ENCODE measurements at regions not wholly inside any gene's neighbourhood (a gene's known extent, or its start where the extent isn't known, plus 50 kb on each side); places are given as distances from the start of the nearest gene placed in this dataset.

GRCh38 chr5:54621048-54621447 lies 103.5 kb downstream of the SNX18 start:
- Histone ChIP-seq H3K27me3 (ENCODE audit: control insufficient read depth, insufficient read depth, low read length, poor library complexity, severe bottlenecking) (no peaks in the 10 kb centered on the region), H3K27ac (ENCODE audit: insufficient read depth, low read depth, low read length, poor library complexity, severe bottlenecking) (no peak overlapping the region), H3K9me3 (ENCODE audit: control insufficient read depth, low read length) (no peaks in the 10 kb centered on the region), H3K4me3 (ENCODE audit: insufficient read depth, low read depth, low read length) (no peak overlapping the region), H3K36me3 (ENCODE audit: control insufficient read depth, insufficient read depth, low read length) (no peaks in the 10 kb centered on the region), H3K4me1 (ENCODE audit: control insufficient read depth, insufficient read depth, low read length) (no peaks in the 10 kb centered on the region)
- WGBS, 2 experiments = 86 to 91% methylated on average over 1 of the region's 1 CpG

- no peaks in the 10 kb centered on the region for H3K4me1 ChIP-seq (ENCODE audit: control insufficient read depth, insufficient read depth, low read length)
- 96 to 98% methylated on average over 3 of the region's 3 CpGs for WGBS, 2 experiments
- no peak overlapping the region for H3K4me3 ChIP-seq (ENCODE audit: insufficient read depth, low read depth, low read length)
- no peaks in the 10 kb centered on the region for H3K27me3 ChIP-seq (ENCODE audit: control insufficient read depth, insufficient read depth, low read length, poor library complexity, severe bottlenecking)
- no peaks in the 10 kb centered on the region for H3K9me3 ChIP-seq (ENCODE audit: control insufficient read depth, low read length)
- no peaks in the 10 kb centered on the region for H3K36me3 ChIP-seq (ENCODE audit: control insufficient read depth, insufficient read depth, low read length)
- no peak overlapping the region for H3K27ac ChIP-seq (ENCODE audit: insufficient read depth, low read depth, low read length, poor library complexity, severe bottlenecking)
Measured at GRCh38 chr5:54620141-54620933, 102.8 kb downstream of the SNX18 start.

DNA sequence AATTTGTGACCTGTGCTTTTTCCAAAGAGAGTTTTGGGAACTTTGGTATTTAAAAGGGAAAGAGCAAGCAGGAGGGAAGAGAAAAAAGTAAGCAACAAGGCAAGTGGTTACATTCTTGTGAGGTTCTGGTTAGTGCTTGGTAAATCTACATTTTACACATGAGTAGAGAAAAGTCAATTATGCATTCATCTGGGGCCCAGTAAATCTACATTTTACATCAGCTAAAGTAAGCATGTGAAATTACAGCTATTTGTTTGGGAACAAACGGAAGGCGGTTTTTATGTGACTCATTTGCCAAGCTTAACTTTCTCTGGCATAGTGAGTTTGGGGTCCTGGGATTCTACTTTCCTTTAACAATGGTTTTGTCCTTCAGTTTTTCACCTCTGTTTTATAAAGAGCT lies 102.2 kb downstream of the SNX18 start:
- Histone ChIP-seq H3K9me3 (ENCODE audit: control insufficient read depth, low read length) (no peaks in the 10 kb centered on the region), H3K36me3 (ENCODE audit: control insufficient read depth, insufficient read depth, low read length) (no peaks in the 10 kb centered on the region), H3K27ac (ENCODE audit: insufficient read depth, low read depth, low read length, poor library complexity, severe bottlenecking) (no peak overlapping the region), H3K27me3 (ENCODE audit: control insufficient read depth, insufficient read depth, low read length, poor library complexity, severe bottlenecking) (no peaks in the 10 kb centered on the region), H3K4me1 (ENCODE audit: control insufficient read depth, insufficient read depth, low read length) (no peaks in the 10 kb centered on the region), H3K4me3 (ENCODE audit: insufficient read depth, low read depth, low read length) (no peak overlapping the region)
- 66 to 71% methylated on average over 2 of the region's 2 CpGs for WGBS, 2 experiments

GRCh38 chr5:54616518-54617220 lies 99.1 kb downstream of the SNX18 start:
- no peaks in the 10 kb centered on the region for H3K4me1 ChIP-seq (ENCODE audit: control insufficient read depth, insufficient read depth, low read length)
- H3K27ac ChIP-seq (ENCODE audit: insufficient read depth, low read depth, low read length, poor library complexity, severe bottlenecking) = no peak overlapping the region
- no peaks in the 10 kb centered on the region for H3K36me3 ChIP-seq (ENCODE audit: control insufficient read depth, insufficient read depth, low read length)
- no peak overlapping the region for H3K4me3 ChIP-seq (ENCODE audit: insufficient read depth, low read depth, low read length)
- H3K9me3 ChIP-seq (ENCODE audit: control insufficient read depth, low read length) = no peaks in the 10 kb centered on the region
- no peaks in the 10 kb centered on the region for H3K27me3 ChIP-seq (ENCODE audit: control insufficient read depth, insufficient read depth, low read length, poor library complexity, severe bottlenecking)
- WGBS, 2 experiments = 94 to 95% methylated on average over 7 to 8 of the region's 8 CpGs

DNA sequence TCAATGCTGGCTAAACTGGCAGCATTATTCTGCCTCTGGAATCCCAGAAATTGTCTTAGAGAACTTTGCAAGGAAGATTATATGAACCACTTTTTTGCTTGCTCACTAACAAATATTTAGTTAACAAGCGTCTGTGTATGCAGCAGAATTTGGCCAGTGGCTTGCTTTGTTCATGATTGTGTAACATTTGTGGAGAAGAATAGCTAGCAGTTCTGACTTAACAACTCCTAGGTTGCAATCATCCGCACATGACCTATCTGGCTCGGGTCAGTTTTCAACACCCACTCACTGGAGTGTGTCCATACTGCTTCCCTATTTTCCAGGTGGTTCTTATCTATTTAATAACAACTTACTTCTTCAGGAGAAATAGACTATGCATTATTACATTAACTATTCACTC lies 98.5 kb downstream of the SNX18 start:
- WGBS, 2 experiments = 71 to 76% methylated on average over 3 of the region's 3 CpGs
- no peak overlapping the region for H3K4me3 ChIP-seq (ENCODE audit: insufficient read depth, low read depth, low read length)
- no peak overlapping the region for H3K27ac ChIP-seq (ENCODE audit: insufficient read depth, low read depth, low read length, poor library complexity, severe bottlenecking)
- no peaks in the 10 kb centered on the region for H3K27me3 ChIP-seq (ENCODE audit: control insufficient read depth, insufficient read depth, low read length, poor library complexity, severe bottlenecking)
- H3K36me3 ChIP-seq (ENCODE audit: control insufficient read depth, insufficient read depth, low read length) = no peaks in the 10 kb centered on the region
- H3K4me1 ChIP-seq (ENCODE audit: control insufficient read depth, insufficient read depth, low read length) = no peaks in the 10 kb centered on the region
- H3K9me3 ChIP-seq (ENCODE audit: control insufficient read depth, low read length) = no peaks in the 10 kb centered on the region

DNA sequence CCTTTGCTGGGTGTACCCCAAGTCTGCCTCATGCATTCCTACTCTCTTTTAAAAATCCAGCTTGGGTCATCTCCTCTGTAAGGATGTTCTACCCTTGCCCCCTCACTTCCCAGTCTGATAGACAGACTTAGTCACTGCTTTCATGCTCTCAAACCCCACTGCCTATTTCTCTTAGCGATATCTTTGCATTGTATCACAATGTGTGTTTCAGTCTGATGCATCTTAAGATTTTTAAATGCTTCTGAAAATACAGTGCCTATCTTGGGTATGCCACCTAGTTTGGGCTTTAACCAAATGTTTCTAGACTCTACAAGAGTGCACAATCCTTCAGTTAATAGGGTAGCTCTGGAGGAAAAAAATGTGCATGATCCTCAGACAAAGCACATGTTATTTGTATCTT lies 97.8 kb downstream of the SNX18 start:
- Histone ChIP-seq H3K9me3 (ENCODE audit: control insufficient read depth, low read length) (no peaks in the 10 kb centered on the region), H3K4me3 (ENCODE audit: insufficient read depth, low read depth, low read length) (no peak overlapping the region), H3K4me1 (ENCODE audit: control insufficient read depth, insufficient read depth, low read length) (no peaks in the 10 kb centered on the region), H3K27me3 (ENCODE audit: control insufficient read depth, insufficient read depth, low read length, poor library complexity, severe bottlenecking) (no peaks in the 10 kb centered on the region), H3K27ac (ENCODE audit: insufficient read depth, low read depth, low read length, poor library complexity, severe bottlenecking) (no peak overlapping the region), H3K36me3 (ENCODE audit: control insufficient read depth, insufficient read depth, low read length) (no peaks in the 10 kb centered on the region)
- 90 to 100% methylated on average over 1 of the region's 1 CpG for WGBS, 2 experiments

GRCh38 chr5:54612711-54613110 lies 95.2 kb downstream of the SNX18 start:
- Histone ChIP-seq H3K36me3 (ENCODE audit: control insufficient read depth, insufficient read depth, low read length) (no peaks in the 10 kb centered on the region), H3K4me1 (ENCODE audit: control insufficient read depth, insufficient read depth, low read length) (no peaks in the 10 kb centered on the region), H3K27ac (ENCODE audit: insufficient read depth, low read depth, low read length, poor library complexity, severe bottlenecking) (no peak overlapping the region), H3K27me3 (ENCODE audit: control insufficient read depth, insufficient read depth, low read length, poor library complexity, severe bottlenecking) (no peaks in the 10 kb centered on the region), H3K4me3 (ENCODE audit: insufficient read depth, low read depth, low read length) (no peak overlapping the region), H3K9me3 (ENCODE audit: control insufficient read depth, low read length) (no peaks in the 10 kb centered on the region)
- 87% methylated on average over 5 of the region's 5 CpGs for WGBS, 2 experiments

- Histone ChIP-seq H3K36me3 (ENCODE audit: control insufficient read depth, insufficient read depth, low read length) (no peaks in the 10 kb centered on the region), H3K4me1 (ENCODE audit: control insufficient read depth, insufficient read depth, low read length) (no peaks in the 10 kb centered on the region), H3K27me3 (ENCODE audit: control insufficient read depth, insufficient read depth, low read length, poor library complexity, severe bottlenecking) (no peaks in the 10 kb centered on the region), H3K27ac (ENCODE audit: insufficient read depth, low read depth, low read length, poor library complexity, severe bottlenecking) (no peak overlapping the region), H3K9me3 (ENCODE audit: control insufficient read depth, low read length) (no peaks in the 10 kb centered on the region), H3K4me3 (ENCODE audit: insufficient read depth, low read depth, low read length) (no peak overlapping the region)
- WGBS, 2 experiments = 78 to 81% methylated on average over 5 of the region's 5 CpGs
Measured at GRCh38 chr5:54611290-54611951, 93.9 kb downstream of the SNX18 start.

GRCh38 chr5:54610197-54610944 lies 92.8 kb downstream of the SNX18 start:
- whole genome bisulfite sequencing, 2 experiments = 90% methylated on average over 6 of the region's 6 CpGs
- Histone ChIP-seq H3K4me3 (ENCODE audit: insufficient read depth, low read depth, low read length) (no peak overlapping the region), H3K27ac (ENCODE audit: insufficient read depth, low read depth, low read length, poor library complexity, severe bottlenecking) (no peak overlapping the region), H3K9me3 (ENCODE audit: control insufficient read depth, low read length) (no peaks in the 10 kb centered on the region), H3K27me3 (ENCODE audit: control insufficient read depth, insufficient read depth, low read length, poor library complexity, severe bottlenecking) (no peaks in the 10 kb centered on the region), H3K36me3 (ENCODE audit: control insufficient read depth, insufficient read depth, low read length) (no peaks in the 10 kb centered on the region), H3K4me1 (ENCODE audit: control insufficient read depth, insufficient read depth, low read length) (no peaks in the 10 kb centered on the region)
